IMR-90 (cell line): ENCODE measurements at regions not wholly inside any gene's neighbourhood (a gene's known extent, or its start where the extent isn't known, plus 50 kb on each side); places are given as distances from the start of the nearest gene placed in this dataset.

Source experiments
- ATAC-seq: fragments of 200-7000 bp; cut with Tn5 transposase; 2 replicates; pipeline ENCODE4 v1.9.1; 2020; ENCODE audit warnings: low read depth, mild to moderate bottlenecking, moderate library complexity
- BruUV-seq: library from RNA; stranded (reverse); fragments of 400-500 nt; replicated peaks from 2 replicates; lab custom pipeline; 2021; lab: Mats Ljungman, UMichigan
- CTCF ChIA-PET: fragments of 300-600 bp; formaldehyde crosslinking; extraction: SDS; loops from one replicate; lab custom pipeline; 2021; ENCODE audit warnings: antibody characterized with exemption; lab: Yijun Ruan, JAX
- POLR2A ChIA-PET: fragments of 300-600 bp; sonication (Branson Sonifier 250); formaldehyde crosslinking; loops from one replicate; lab custom pipeline; 2022; ENCODE audit warnings: antibody characterized with exemption; ENCODE audit not compliant: unreplicated experiment; lab: Charles Lee
- DNase-seq: peaks from one replicate; pipeline ENCODE4 v3.0.0; 2013
- H2AFZ ChIP-seq: replicated peaks from 2 replicates; pipeline ENCODE3; 2013; ENCODE audit warnings: low read length, mild to moderate bottlenecking; ENCODE audit not compliant: poor library complexity
- H2AK5ac ChIP-seq: 2 replicates; pipeline ENCODE4 v1.6.1; 2013; ENCODE audit warnings: low read depth, low read length, inconsistent platforms
- H2AK9ac ChIP-seq: replicated peaks from 2 replicates; pipeline ENCODE3; 2013; ENCODE audit warnings: mild to moderate bottlenecking, low read depth, low read length, moderate library complexity; ENCODE audit not compliant: poor library complexity
- H2BK120ac ChIP-seq: 2 replicates; pipeline ENCODE4 v1.6.1; 2013; ENCODE audit warnings: low read depth, low read length, inconsistent platforms
- H2BK15ac ChIP-seq: 3 replicates; pipeline ENCODE4 v1.6.1; 2013; ENCODE audit warnings: low read depth, low read length, inconsistent platforms
- H2BK20ac ChIP-seq: 2 replicates; pipeline ENCODE4 v1.6.1; 2013; ENCODE audit warnings: low read depth, mild to moderate bottlenecking, inconsistent platforms, low read length, moderate library complexity
- H2BK5ac ChIP-seq: 2 replicates; pipeline ENCODE4 v1.6.1; 2013; ENCODE audit warnings: mild to moderate bottlenecking, low read depth, low read length, inconsistent platforms; ENCODE audit not compliant: poor library complexity, severe bottlenecking
- H3K14ac ChIP-seq: replicated peaks from 2 replicates; pipeline ENCODE4 v1.6.1; 2013; ENCODE audit warnings: low read depth, low read length, inconsistent platforms
- H3K18ac ChIP-seq: 2 replicates; pipeline ENCODE4 v1.6.1; 2013; ENCODE audit warnings: low read depth, low read length, control low read depth
- H3K23ac ChIP-seq: 2 replicates; pipeline ENCODE4 v1.6.1; 2013; ENCODE audit warnings: low read depth, low read length, inconsistent platforms
- H3K27ac ChIP-seq: 2 replicates; pipeline ENCODE4 v1.5.1; 2013; ENCODE audit warnings: mild to moderate bottlenecking, control low read depth, low read length; ENCODE audit not compliant: insufficient read depth
- H3K27me3 ChIP-seq: 2 replicates; pipeline ENCODE4 v1.6.1; 2013; ENCODE audit warnings: low read length; ENCODE audit not compliant: control insufficient read depth, insufficient read depth
- H3K36me3 ChIP-seq: 2 replicates; pipeline ENCODE4 v1.6.1; 2013; ENCODE audit warnings: low read length, mixed read lengths; ENCODE audit not compliant: control insufficient read depth, insufficient read depth
- H3K4ac ChIP-seq: 2 replicates; pipeline ENCODE4 v1.6.1; 2013; ENCODE audit warnings: low read depth, low read length, inconsistent platforms
- H3K4me1 ChIP-seq: 2 replicates; pipeline ENCODE4 v1.6.1; 2013; ENCODE audit warnings: low read length, mixed read lengths; ENCODE audit not compliant: control insufficient read depth, insufficient read depth
- H3K4me2 ChIP-seq: 2 replicates; pipeline ENCODE4 v1.6.1; 2013; ENCODE audit warnings: low read depth, mild to moderate bottlenecking, control low read depth, low read length, moderate library complexity
- H3K4me3 ChIP-seq: 2 replicates; pipeline ENCODE4 v1.5.1; 2013; ENCODE audit warnings: low read depth, mild to moderate bottlenecking, control low read depth, low read length, moderate library complexity; ENCODE audit not compliant: insufficient read depth
- H3K56ac ChIP-seq: 2 replicates; pipeline ENCODE4 v1.6.1; 2013; ENCODE audit warnings: low read length, inconsistent platforms; ENCODE audit not compliant: insufficient read depth; ENCODE audit errors: extremely low read depth
- H3K79me1 ChIP-seq, 2 experiments: 2 replicates each; pipeline ENCODE4 v1.6.1; 2013; ENCODE audit warnings: low read length in 2 of 2, inconsistent platforms in 1 of 2, low read depth in 1 of 2
- H3K9ac ChIP-seq: 2 replicates; pipeline ENCODE4 v1.6.1; 2013; ENCODE audit warnings: low read depth, low read length, control low read depth
- H3K9me1 ChIP-seq: 2 replicates; pipeline ENCODE4 v1.6.1; 2013; ENCODE audit warnings: low read length, inconsistent platforms; ENCODE audit not compliant: insufficient read depth
- H3K9me3 ChIP-seq: 2 replicates; pipeline ENCODE4 v1.6.1; 2013; ENCODE audit warnings: low read length; ENCODE audit not compliant: control insufficient read depth, insufficient read depth
- H4K20me1 ChIP-seq: 2 replicates; pipeline ENCODE4 v1.6.1; 2013; ENCODE audit warnings: low read length, inconsistent platforms; ENCODE audit not compliant: insufficient read depth
- H4K5ac ChIP-seq: 2 replicates; pipeline ENCODE4 v1.6.1; 2013; ENCODE audit warnings: mild to moderate bottlenecking, low read depth, low read length, control low read depth
- H4K8ac ChIP-seq, 2 experiments: 2 replicates each; pipeline ENCODE4 v1.6.1; 2013; ENCODE audit warnings: low read depth in 2 of 2, low read length in 2 of 2, control low read depth in 1 of 2, inconsistent platforms in 1 of 2
- H4K91ac ChIP-seq: 2 replicates; pipeline ENCODE4 v1.6.1; 2013; ENCODE audit warnings: low read depth, low read length, inconsistent platforms; ENCODE audit not compliant: insufficient read depth
- BHLHE40 ChIP-seq: fragments of 150-350 bp; IDR thresholded peaks from 2 replicates; pipeline ENCODE4 v1.6.1; 2016; ENCODE audit warnings: mild to moderate bottlenecking, low read depth, low read length
- CEBPB ChIP-seq: IDR thresholded peaks from 2 replicates; pipeline ENCODE4 v1.6.1; 2012; ENCODE audit warnings: low read depth, low read length, improper control_type of control experiment
- CHD1 ChIP-seq: IDR thresholded peaks from 2 replicates; pipeline ENCODE4 v1.6.1; 2012; ENCODE audit warnings: low read depth, low read length, improper control_type of control experiment
- CTCF ChIP-seq: conservative IDR thresholded peaks from 2 replicates; pipeline ENCODE4 v1.5.1; 2012; ENCODE audit warnings: mild to moderate bottlenecking, low read depth, low read length, improper control_type of control experiment
- ELK1 ChIP-seq: fragments of 150-350 bp; IDR thresholded peaks from 2 replicates; pipeline ENCODE4 v1.6.1; 2016; ENCODE audit warnings: low read depth, mild to moderate bottlenecking, low read length, moderate library complexity, borderline replicate concordance
- FOS ChIP-seq: fragments of 150-350 bp; IDR thresholded peaks from 2 replicates; pipeline ENCODE4 v1.6.1; 2016; ENCODE audit warnings: low read depth, low read length
- MAFK ChIP-seq: IDR thresholded peaks from 2 replicates; pipeline ENCODE4 v1.6.1; 2012; ENCODE audit warnings: low read depth, low read length, improper control_type of control experiment
- MAZ ChIP-seq: IDR thresholded peaks from 2 replicates; pipeline ENCODE4 v1.6.1; 2012; ENCODE audit warnings: low read depth, mild to moderate bottlenecking, low read length, improper control_type of control experiment, moderate library complexity, borderline replicate concordance
- MXI1 ChIP-seq: IDR thresholded peaks from 2 replicates; pipeline ENCODE4 v1.6.1; 2012; ENCODE audit warnings: low read depth, mild to moderate bottlenecking, low read length, moderate library complexity, borderline replicate concordance
- NFE2L2 ChIP-seq: fragments of 150-350 bp; IDR thresholded peaks from 2 replicates; pipeline ENCODE4 v1.6.1; 2016; ENCODE audit warnings: low read depth, mild to moderate bottlenecking, low read length
- POLR2A ChIP-seq: IDR thresholded peaks from 2 replicates; pipeline ENCODE4 v1.6.1; 2012; ENCODE audit warnings: mild to moderate bottlenecking, low read depth, low read length
- RAD21 ChIP-seq: IDR thresholded peaks from 2 replicates; pipeline ENCODE4 v1.6.1; 2012; ENCODE audit warnings: low read length, improper control_type of control experiment
- RCOR1 ChIP-seq: IDR thresholded peaks from 2 replicates; pipeline ENCODE4 v1.6.1; 2012; ENCODE audit warnings: mild to moderate bottlenecking, low read length, improper control_type of control experiment; ENCODE audit not compliant: insufficient replicate concordance
- RFX5 ChIP-seq: IDR thresholded peaks from 2 replicates; pipeline ENCODE4 v1.8.0; 2012; ENCODE audit warnings: low read depth, mild to moderate bottlenecking, low read length, moderate library complexity
- SMC3 ChIP-seq: fragments of 150-350 bp; IDR thresholded peaks from 2 replicates; pipeline ENCODE4 v1.6.1; 2016; ENCODE audit warnings: low read depth, mild to moderate bottlenecking, antibody characterized with exemption, low read length, moderate library complexity
- USF2 ChIP-seq: fragments of 150-350 bp; IDR thresholded peaks from 2 replicates; pipeline ENCODE4 v1.6.1; 2017; ENCODE audit warnings: mild to moderate bottlenecking, antibody characterized with exemption, low read length, low read depth
- WGBS, 2 experiments: methylation state at CpG; one replicate each; pipeline versions ENCODE4 v1.1.5 to v1.1.7; 2013; ENCODE audit warnings: missing lambda C conversion rate in 2 of 2; ENCODE audit not compliant: insufficient read length in 1 of 2; ENCODE audit errors: extremely low coverage in 2 of 2; 5-methylcytosine and 5-hydroxymethylcytosine counted together
- dilution Hi-C: fragments of 300-500 bp; cut with HindIII; formaldehyde crosslinking; loops from one replicate; pipeline ENCODE4 v1.14.3; 2018; ENCODE audit warnings: low sequenced_read_pairs; ENCODE audit not compliant: unreplicated experiment
- in situ Hi-C: fragments of 300-500 bp; cut with MboI; formaldehyde crosslinking; loops from 3 replicates; pipeline ENCODE4 v1.14.3; 2019; ENCODE audit warnings: low sequenced_read_pairs, inconsistent platforms, mixed read lengths
- intact Hi-C: fragments of 100-400 bp; cut with micrococcal nuclease; formaldehyde crosslinking; loops from 2 replicates; pipeline ENCODE4 v1.10.0; 2022

- ChIA-PET CTCF (interaction anchor here (0.6 to 0.7 kb wide), 2 partner anchors 105 to 476 kb away, joined by 3 to 5 read pairs; no protein-coding TSS in a partner anchor), POLR2A (no interaction called here)
- dilution Hi-C loops = no loop called here
- no TSS peak for BruUV-seq
- H3K9me3 ChIP-seq = no peaks in the 10 kb centered on the region
- no peak overlapping the region for H3K27ac ChIP-seq
- no peaks in the 10 kb centered on the region for H3K79me1 ChIP-seq
- DNase-seq (no peak), ATAC-seq (no peak)
- no peak overlapping the region for H3K14ac ChIP-seq
- H4K20me1 ChIP-seq = no peaks in the 10 kb centered on the region
- no peak overlapping the region for H3K4me3 ChIP-seq
- no peaks in the 10 kb centered on the region for H3K27me3 ChIP-seq
- H3K4ac ChIP-seq = no peak overlapping the region
- no peaks in the 10 kb centered on the region for H3K9me1 ChIP-seq
- H3K18ac ChIP-seq = no peak overlapping the region
- H4K5ac ChIP-seq = no peak overlapping the region
- no peak overlapping the region for H2AK9ac ChIP-seq
- no peak overlapping the region for H2AK5ac ChIP-seq
- no peak overlapping the region for H3K56ac ChIP-seq
- H3K23ac ChIP-seq = no peak overlapping the region
- no peaks in the 10 kb centered on the region for H3K4me1 ChIP-seq
- no peak overlapping the region for H2AFZ ChIP-seq
- H2BK5ac ChIP-seq = no peak overlapping the region
- H3K9ac ChIP-seq = no peak overlapping the region
- H2BK15ac ChIP-seq = no peak overlapping the region
- no peak overlapping the region for H4K91ac ChIP-seq
- H4K8ac ChIP-seq = no peak overlapping the region
- in situ Hi-C loops = no loop called here
- no peak overlapping the region for H3K4me2 ChIP-seq
- intact Hi-C loops = no loop called here
- TF ChIP-seq RFX5 (no peak), BHLHE40 (no peak), NFE2L2 (no peak), CHD1 (no peak), FOS (no peak), USF2 (no peak), MAFK (no peak; the same call in 1 of the 2 replicates), MAZ (no peak), CTCF (no peak), CEBPB (no peak), MXI1 (no peak), ELK1 (no peak), POLR2A (no peak), RCOR1 (no peak), SMC3 (no peak), RAD21 (no peak)
- no peaks in the 10 kb centered on the region for H3K36me3 ChIP-seq
- no CpG with 5 or more reads among the region's 2 CpGs for WGBS, 2 experiments
- no peak overlapping the region for H2BK20ac ChIP-seq
- H2BK120ac ChIP-seq = no peak overlapping the region
Measured at GRCh38 chr7:19830604-19831003, 57.2 kb upstream of the TMEM196 start.
